ENCODE measurements at regions not wholly inside any gene's neighbourhood (a gene's known extent, or its start where the extent isn't known, plus 50 kb on each side); places are given as distances from the start of the nearest gene placed in this dataset.

DNA sequence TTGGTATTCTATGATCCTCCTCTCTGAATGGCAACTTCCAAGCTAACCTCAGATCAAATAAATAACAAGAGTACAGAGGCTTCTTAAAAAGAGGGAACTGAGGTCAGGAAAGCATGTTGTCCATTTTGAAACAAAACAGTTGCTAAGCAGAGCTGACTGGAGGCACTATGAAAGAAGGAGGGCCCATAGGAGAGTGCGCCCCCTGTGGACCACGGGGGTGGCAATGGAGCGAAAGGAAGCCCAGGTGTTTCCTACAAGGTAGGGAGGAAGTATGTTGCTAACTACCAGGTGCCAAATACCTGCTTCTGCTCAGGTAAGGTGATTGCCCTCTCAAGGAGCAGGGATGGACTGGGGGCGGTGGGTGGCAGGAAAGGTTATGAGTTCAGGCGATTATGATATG is 101.8 kb upstream of the MAST4 start:
- no peak for DNase-seq
- Histone ChIP-seq H3K79me2 (ENCODE audit: insufficient read depth) (no peaks in the 10 kb centered on the region), H3K9ac (no peak overlapping the region), H4K20me1 (ENCODE audit: insufficient read depth) (no peaks in the 10 kb centered on the region), H3K9me3 (no peaks in the 10 kb centered on the region), H3F3A (replicated peaks; ENCODE audit: insufficient read depth) (no peaks in the 10 kb centered on the region), H3K36me3 (replicated peaks in 1 of 2; ENCODE audit: control insufficient read depth in 1 of 2, insufficient read depth in 2 of 2, low read length in 1 of 2) (no peaks in the 10 kb centered on the region), H3K4me3 (ENCODE audit: low read depth in 2 of 2, low read length in 1 of 2) (no peak overlapping the region), H3K27ac (ENCODE audit: low read depth in 2 of 2, low read length in 1 of 2) (no peak overlapping the region), H2AFZ (ENCODE audit: low read depth) (no peak overlapping the region), H3K4me1 (ENCODE audit: control insufficient read depth in 1 of 2, insufficient read depth in 2 of 2, low read depth in 1 of 2, low read length in 1 of 2) (no peaks in the 10 kb centered on the region), H3K27me3 (ENCODE audit: insufficient read depth) (no peaks in the 10 kb centered on the region), H3K9me2 (no peaks in the 10 kb centered on the region), H3K4me2 (no peak overlapping the region)
- CTCF ChIA-PET: interaction anchor here (1.3 kb wide), 1 partner anchor 188 kb away, joined by 8 read pairs; no protein-coding TSS in a partner anchor
- POLR2A ChIA-PET: no interaction called here
- TF ChIP-seq POLR2AphosphoS5 (IDR thresholded peaks at IDR 0.05; ENCODE audit: low read depth, low read length): no peak
- TF ChIP-seq, protein P1, sequence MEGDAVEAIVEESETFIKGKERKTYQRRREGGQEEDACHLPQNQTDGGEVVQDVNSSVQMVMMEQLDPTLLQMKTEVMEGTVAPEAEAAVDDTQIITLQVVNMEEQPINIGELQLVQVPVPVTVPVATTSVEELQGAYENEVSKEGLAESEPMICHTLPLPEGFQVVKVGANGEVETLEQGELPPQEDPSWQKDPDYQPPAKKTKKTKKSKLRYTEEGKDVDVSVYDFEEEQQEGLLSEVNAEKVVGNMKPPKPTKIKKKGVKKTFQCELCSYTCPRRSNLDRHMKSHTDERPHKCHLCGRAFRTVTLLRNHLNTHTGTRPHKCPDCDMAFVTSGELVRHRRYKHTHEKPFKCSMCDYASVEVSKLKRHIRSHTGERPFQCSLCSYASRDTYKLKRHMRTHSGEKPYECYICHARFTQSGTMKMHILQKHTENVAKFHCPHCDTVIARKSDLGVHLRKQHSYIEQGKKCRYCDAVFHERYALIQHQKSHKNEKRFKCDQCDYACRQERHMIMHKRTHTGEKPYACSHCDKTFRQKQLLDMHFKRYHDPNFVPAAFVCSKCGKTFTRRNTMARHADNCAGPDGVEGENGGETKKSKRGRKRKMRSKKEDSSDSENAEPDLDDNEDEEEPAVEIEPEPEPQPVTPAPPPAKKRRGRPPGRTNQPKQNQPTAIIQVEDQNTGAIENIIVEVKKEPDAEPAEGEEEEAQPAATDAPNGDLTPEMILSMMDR (IDR thresholded peaks at IDR 0.05): peak; percentile 24; the same call in 1 of the 2 replicates
- WGBS (ENCODE audit: low lambda C conversion rate): 42% methylated on average over 5 of the region's 5 CpGs

GRCh38 chr5:66498791-66499207 is 97.4 kb upstream of the MAST4 start:
- Histone ChIP-seq H2AFZ (ENCODE audit: low read depth) (no peak overlapping the region), H3K9me3 (no peaks in the 10 kb centered on the region), H3K27ac (ENCODE audit: low read depth in 2 of 2, low read length in 1 of 2) (no peak overlapping the region), H3F3A (replicated peaks; ENCODE audit: insufficient read depth) (no peaks in the 10 kb centered on the region), H4K20me1 (ENCODE audit: insufficient read depth) (no peaks in the 10 kb centered on the region), H3K9ac (no peak overlapping the region), H3K36me3 (replicated peaks in 1 of 2; ENCODE audit: control insufficient read depth in 1 of 2, insufficient read depth in 2 of 2, low read length in 1 of 2) (no peaks in the 10 kb centered on the region), H3K4me1 (ENCODE audit: control insufficient read depth in 1 of 2, insufficient read depth in 2 of 2, low read depth in 1 of 2, low read length in 1 of 2) (no peaks in the 10 kb centered on the region), H3K4me2 (no peak overlapping the region), H3K9me2 (no peaks in the 10 kb centered on the region), H3K79me2 (ENCODE audit: insufficient read depth) (no peaks in the 10 kb centered on the region), H3K27me3 (ENCODE audit: insufficient read depth) (no peaks in the 10 kb centered on the region), H3K4me3 (ENCODE audit: low read depth in 2 of 2, low read length in 1 of 2) (no peak overlapping the region)
- POLR2A ChIA-PET: no interaction called here
- TF ChIP-seq RAD21 (IDR thresholded peaks at IDR 0.05; ENCODE audit: low read length) (peak; percentile 60), RCOR1 (IDR thresholded peaks at IDR 0.05; ENCODE audit: low read length) (no peak), FOXJ3 (CRISPR knock-in tag; IDR thresholded peaks at IDR 0.05) (no peak), MXI1 (IDR thresholded peaks at IDR 0.05; ENCODE audit: low read depth, low read length) (peak; percentile 36; the same call in 1 of the 2 replicates), EP300 (IDR thresholded peaks at IDR 0.05; ENCODE audit: borderline replicate concordance in 1 of 2, low read depth in 1 of 2, low read length in 1 of 2) (no peak), CHD2 (IDR thresholded peaks at IDR 0.05; ENCODE audit: low read length, partially characterized antibody) (no peak), FOXM1 (IDR thresholded peaks at IDR 0.05; ENCODE audit: low read depth) (no peak), POLR2AphosphoS5 (IDR thresholded peaks at IDR 0.05; ENCODE audit: low read depth, low read length) (no peak), SMC3 (IDR thresholded peaks at IDR 0.05; ENCODE audit: low read depth, low read length) (peak; percentile 32; the same call in 1 of the 2 replicates)
- TF ChIP-seq, protein P2, sequence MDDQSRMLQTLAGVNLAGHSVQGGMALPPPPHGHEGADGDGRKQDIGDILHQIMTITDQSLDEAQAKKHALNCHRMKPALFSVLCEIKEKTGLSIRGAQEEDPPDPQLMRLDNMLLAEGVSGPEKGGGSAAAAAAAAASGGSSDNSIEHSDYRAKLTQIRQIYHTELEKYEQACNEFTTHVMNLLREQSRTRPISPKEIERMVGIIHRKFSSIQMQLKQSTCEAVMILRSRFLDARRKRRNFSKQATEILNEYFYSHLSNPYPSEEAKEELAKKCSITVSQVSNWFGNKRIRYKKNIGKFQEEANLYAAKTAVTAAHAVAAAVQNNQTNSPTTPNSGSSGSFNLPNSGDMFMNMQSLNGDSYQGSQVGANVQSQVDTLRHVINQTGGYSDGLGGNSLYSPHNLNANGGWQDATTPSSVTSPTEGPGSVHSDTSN (IDR thresholded peaks at IDR 0.05): no peak
- TF ChIP-seq, protein P3, sequence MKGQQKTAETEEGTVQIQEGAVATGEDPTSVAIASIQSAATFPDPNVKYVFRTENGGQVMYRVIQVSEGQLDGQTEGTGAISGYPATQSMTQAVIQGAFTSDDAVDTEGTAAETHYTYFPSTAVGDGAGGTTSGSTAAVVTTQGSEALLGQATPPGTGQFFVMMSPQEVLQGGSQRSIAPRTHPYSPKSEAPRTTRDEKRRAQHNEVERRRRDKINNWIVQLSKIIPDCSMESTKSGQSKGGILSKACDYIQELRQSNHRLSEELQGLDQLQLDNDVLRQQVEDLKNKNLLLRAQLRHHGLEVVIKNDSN (IDR thresholded peaks at IDR 0.05; ENCODE audit: borderline replicate concordance, low read depth): no peak
- TF ChIP-seq, protein P1 (IDR thresholded peaks at IDR 0.05): peak; percentile 28
- TF ChIP-seq, protein P4, sequence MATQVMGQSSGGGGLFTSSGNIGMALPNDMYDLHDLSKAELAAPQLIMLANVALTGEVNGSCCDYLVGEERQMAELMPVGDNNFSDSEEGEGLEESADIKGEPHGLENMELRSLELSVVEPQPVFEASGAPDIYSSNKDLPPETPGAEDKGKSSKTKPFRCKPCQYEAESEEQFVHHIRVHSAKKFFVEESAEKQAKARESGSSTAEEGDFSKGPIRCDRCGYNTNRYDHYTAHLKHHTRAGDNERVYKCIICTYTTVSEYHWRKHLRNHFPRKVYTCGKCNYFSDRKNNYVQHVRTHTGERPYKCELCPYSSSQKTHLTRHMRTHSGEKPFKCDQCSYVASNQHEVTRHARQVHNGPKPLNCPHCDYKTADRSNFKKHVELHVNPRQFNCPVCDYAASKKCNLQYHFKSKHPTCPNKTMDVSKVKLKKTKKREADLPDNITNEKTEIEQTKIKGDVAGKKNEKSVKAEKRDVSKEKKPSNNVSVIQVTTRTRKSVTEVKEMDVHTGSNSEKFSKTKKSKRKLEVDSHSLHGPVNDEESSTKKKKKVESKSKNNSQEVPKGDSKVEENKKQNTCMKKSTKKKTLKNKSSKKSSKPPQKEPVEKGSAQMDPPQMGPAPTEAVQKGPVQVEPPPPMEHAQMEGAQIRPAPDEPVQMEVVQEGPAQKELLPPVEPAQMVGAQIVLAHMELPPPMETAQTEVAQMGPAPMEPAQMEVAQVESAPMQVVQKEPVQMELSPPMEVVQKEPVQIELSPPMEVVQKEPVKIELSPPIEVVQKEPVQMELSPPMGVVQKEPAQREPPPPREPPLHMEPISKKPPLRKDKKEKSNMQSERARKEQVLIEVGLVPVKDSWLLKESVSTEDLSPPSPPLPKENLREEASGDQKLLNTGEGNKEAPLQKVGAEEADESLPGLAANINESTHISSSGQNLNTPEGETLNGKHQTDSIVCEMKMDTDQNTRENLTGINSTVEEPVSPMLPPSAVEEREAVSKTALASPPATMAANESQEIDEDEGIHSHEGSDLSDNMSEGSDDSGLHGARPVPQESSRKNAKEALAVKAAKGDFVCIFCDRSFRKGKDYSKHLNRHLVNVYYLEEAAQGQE (IDR thresholded peaks at IDR 0.05; ENCODE audit: low read depth, low read length): no peak
- DNase-seq: peak; percentile 31
- CTCF ChIA-PET: interaction anchor here (0.6 to 1.5 kb wide), 7 partner anchors 34 to 256 kb away, joined by 3 to 13 read pairs (median 3); no protein-coding TSS in a partner anchor
- WGBS (ENCODE audit: low lambda C conversion rate): 35% methylated on average over 4 of the region's 4 CpGs
